C4-2B (cell line): ENCODE measurements at regions not wholly inside any gene's neighbourhood (a gene's known extent, or its start where the extent isn't known, plus 50 kb on each side); places are given as distances from the start of the nearest gene placed in this dataset.

Source experiments
- H3K27ac ChIP-seq: fragments of 450-650 bp; 2 replicates; pipeline ENCODE4 v1.5.1; 2017
- ZFX ChIP-seq: fragments of 450-650 bp; IDR thresholded peaks from 2 replicates; pipeline ENCODE4 v1.6.1; 2017
- TF ChIP-seq, protein P1 (sequence below): fragments of 450-650 bp; conservative IDR thresholded peaks from 2 replicates; pipeline ENCODE4 v1.5.1; 2017; ENCODE audit warnings: mild to moderate bottlenecking

DNA sequence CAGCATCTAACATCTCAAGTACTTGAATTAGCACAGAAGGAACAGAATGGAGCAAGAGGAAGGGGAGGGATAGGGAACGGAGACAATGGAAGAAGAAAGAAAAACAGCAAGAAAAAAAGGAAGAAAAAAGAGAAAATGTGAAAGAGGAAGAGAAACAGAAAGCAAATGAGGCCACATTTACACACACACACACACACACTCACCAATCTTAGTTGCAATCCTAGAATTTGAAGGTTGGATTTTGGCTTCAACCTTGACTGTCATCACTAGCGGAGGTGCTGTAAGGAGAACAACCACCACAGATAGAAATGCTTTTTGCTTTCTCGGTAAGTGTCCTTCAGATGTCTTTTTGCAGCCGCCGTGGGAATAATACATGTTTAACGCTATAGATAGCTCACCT lies 327.1 kb upstream of the NWD2 start:
- no peak overlapping the region for H3K27ac ChIP-seq
- no peak for TF ChIP-seq ZFX
- TF ChIP-seq, protein P1, sequence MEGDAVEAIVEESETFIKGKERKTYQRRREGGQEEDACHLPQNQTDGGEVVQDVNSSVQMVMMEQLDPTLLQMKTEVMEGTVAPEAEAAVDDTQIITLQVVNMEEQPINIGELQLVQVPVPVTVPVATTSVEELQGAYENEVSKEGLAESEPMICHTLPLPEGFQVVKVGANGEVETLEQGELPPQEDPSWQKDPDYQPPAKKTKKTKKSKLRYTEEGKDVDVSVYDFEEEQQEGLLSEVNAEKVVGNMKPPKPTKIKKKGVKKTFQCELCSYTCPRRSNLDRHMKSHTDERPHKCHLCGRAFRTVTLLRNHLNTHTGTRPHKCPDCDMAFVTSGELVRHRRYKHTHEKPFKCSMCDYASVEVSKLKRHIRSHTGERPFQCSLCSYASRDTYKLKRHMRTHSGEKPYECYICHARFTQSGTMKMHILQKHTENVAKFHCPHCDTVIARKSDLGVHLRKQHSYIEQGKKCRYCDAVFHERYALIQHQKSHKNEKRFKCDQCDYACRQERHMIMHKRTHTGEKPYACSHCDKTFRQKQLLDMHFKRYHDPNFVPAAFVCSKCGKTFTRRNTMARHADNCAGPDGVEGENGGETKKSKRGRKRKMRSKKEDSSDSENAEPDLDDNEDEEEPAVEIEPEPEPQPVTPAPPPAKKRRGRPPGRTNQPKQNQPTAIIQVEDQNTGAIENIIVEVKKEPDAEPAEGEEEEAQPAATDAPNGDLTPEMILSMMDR: no peak

DNA sequence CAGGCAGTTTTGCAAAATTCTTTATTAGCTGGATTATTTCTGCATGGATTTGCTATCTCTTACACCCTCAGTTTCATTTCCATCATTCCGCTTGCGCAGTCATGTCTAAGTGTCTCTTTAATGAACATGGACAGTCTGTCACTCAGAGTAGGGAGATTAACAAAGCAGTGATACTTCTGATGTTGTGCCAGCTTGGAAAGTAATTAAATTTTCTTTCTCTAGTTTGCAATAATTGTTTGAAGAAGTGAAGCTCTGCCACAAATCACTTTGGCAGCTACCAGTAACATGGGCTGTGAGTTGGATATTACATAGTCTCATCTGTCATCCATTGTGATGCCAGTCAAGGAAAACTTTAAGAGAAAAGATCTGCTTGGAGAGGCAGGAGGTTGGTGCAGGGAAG lies 324.8 kb upstream of the NWD2 start:
- no peak overlapping the region for H3K27ac ChIP-seq
- no peak for TF ChIP-seq ZFX
- TF ChIP-seq, protein P1: no peak

- H3K27ac ChIP-seq: no peak overlapping the region
- TF ChIP-seq ZFX: no peak
- TF ChIP-seq, protein P1: no peak
These were observed 322.9 kb upstream of the NWD2 start for GRCh38 chr4:36921476-36922216.

- TF ChIP-seq ZFX: no peak
- TF ChIP-seq, protein P1: no peak
- H3K27ac ChIP-seq: no peak overlapping the region
These were observed 313.9 kb upstream of the NWD2 start for GRCh38 chr4:36930562-36931111.

- H3K27ac ChIP-seq: no peak overlapping the region
These were observed 300.3 kb upstream of the NWD2 start for GRCh38 chr4:36944232-36944631.

DNA sequence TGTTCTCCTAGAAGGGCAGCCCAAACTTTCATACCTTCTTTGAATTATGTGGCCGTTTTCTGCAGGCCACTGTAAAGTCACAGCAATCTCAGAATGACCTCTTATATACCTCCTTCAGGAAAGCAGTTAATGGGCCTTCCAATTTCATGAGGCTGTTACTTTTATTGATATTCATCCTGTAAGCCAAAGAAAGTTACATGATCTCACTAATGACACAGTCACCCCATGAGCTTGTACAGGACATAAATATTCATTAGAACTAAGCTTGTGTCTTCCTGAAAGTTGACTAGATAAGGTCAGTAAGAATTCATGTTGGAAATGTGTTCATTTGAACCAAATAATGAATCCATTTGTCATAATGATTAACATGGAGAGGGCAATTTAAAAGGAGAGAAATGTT lies 283.1 kb upstream of the NWD2 start:
- TF ChIP-seq, protein P1: no peak
- H3K27ac ChIP-seq: no peak overlapping the region

More at GRCh38 chr4:36944232-36944631, 300.3 kb upstream of the NWD2 start:
- no peak for TF ChIP-seq ZFX
- TF ChIP-seq, protein P1: no peak

- H3K27ac ChIP-seq: no peak overlapping the region
- TF ChIP-seq, protein P1: no peak
- no peak for TF ChIP-seq ZFX
These were observed 277.6 kb upstream of the NWD2 start for GRCh38 chr4:36966756-36967460.
